Hematopoietic multipotent progenitor cell treated with erythropoietin and hydrocortisone succinate and interleukin-3 and kit ligand, for 4 days (in vitro differentiated cells): ENCODE measurements at regions not wholly inside any gene's neighbourhood (a gene's known extent, or its start where the extent isn't known, plus 50 kb on each side); places are given as distances from the start of the nearest gene placed in this dataset.
"Not testable (repeated sequence)": the region's sequence is repeated elsewhere in the genome, so short reads cannot be mapped to it uniquely, and the experiment has no call there.

ENCODE experiments used
- DNase-seq: peaks from one replicate; pipeline ENCODE4 v3.0.0-alpha.2; 2015

DNA sequence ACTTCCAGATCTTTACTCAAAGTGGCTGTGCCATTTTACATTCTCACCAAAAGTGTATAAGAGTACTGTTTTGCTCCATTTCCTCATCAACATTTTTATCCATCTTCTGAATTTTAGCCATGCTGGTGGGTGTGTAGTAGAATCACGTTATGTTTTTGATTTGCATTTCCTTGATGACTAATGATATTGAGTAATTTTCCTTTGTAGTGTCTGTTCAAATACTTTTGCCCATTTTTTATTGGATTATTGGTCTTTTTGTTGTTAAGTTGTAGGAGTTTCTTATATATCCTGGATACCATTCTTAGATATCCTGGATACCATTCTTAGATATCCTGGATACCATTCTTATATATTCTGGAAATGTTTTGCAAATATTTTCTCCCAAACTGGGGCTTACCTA is 344.9 kb downstream of the LRRC3B start:
- no peak for DNase-seq

DNA sequence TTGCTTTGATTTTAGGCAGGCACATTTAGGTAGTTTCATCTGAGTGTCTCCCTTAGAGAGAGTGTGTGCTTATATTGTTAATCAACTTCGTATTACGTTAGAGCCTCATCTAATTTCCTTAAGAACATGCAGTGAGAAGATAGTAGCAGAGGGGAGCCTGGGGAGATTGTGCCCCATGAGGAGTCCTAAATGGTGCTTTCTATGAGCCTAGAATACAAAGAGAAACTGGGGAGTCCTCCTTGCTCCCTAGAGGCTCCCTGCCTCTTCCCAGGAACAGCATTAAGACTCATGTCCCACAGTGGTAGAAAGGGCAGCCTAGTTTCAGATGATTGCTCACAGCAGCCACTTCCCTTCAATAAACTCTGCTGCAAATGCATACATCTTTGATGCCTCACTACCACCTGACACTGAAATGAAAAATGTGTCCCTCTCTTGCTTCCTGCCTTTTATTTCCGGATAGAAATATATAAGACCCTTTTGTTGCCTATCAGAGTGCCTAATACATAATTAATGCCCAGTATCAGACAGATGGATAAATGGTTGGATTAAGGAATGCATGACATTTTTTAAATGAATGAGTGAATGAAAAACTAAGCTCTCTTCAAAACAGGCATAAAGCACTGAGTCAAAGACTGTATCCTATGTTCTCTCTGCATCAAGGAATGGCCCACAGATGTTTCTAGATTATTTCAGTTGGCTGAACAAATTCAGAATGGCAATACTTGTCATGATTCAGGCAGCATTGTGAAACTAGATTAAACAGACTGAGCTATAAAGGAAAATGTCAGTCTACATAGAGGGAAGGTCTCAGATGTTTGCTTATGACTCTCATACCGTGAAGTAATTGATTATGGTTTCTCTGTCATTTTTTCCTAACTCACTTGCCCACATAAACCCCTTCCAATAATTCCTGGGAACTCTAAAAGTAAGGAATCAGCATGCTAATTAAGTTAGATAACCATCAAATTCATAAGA is 362.1 kb downstream of the LRRC3B start:
- DNase-seq: no peak

DNA sequence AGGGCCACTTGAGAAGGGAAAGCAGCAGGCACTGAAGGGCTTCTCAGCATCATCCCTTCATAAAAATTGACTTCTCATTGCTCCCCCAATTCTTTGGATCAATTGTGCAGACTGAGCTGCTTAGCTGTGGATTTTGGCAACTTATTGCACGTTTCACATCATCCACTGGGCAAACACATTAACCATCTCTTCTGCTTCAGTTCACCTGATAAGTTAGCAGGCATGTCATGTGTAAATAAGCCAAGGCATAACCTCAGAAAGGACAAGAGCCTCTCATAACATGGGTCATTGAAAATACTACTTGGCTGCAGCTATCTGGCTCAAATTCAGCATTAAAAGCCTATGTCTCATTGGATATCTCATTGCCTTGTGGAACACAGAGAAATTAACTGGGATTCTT is 366.5 kb downstream of the LRRC3B start:
- DNase-seq: no peak

DNA sequence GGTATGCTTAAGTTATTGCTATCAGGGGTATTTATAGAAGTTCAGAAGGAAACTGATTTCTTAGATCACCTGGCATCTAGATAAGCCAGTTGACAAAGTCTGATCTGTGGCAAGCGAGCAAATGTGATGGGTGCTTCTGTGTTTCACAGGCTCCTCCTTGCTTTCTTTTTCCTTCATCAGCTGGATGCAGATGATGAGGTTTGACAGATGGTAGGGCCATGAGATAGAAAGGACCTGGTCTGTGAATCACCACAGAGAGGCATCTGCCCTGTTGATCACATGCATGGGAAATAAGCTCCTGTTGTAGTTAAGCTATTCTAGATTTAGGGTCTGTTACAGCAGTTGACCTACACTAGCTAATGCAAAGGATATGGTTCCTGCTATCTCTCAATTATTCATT is 372.0 kb downstream of the NEK10 start:
- no peak for DNase-seq

DNA sequence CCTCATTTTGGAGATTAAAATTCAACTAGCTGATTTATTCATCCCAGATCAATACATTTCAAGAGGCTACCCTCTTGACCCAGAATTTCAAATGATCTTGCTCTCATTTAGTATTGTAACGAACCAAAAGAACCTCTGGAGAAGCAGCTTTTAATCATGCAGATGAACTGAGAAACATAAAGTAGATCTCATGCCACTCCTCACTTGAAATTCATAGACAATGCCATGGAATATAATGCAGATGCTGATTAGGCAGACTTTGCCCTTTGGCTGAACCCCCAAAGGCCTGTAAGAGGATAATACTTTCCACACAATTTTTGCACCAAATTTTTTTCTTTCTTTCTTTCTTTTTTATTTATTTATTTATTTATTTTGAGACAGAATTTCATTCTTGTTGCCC is 358.3 kb downstream of the NEK10 start:
- DNase-seq: no peak

DNA sequence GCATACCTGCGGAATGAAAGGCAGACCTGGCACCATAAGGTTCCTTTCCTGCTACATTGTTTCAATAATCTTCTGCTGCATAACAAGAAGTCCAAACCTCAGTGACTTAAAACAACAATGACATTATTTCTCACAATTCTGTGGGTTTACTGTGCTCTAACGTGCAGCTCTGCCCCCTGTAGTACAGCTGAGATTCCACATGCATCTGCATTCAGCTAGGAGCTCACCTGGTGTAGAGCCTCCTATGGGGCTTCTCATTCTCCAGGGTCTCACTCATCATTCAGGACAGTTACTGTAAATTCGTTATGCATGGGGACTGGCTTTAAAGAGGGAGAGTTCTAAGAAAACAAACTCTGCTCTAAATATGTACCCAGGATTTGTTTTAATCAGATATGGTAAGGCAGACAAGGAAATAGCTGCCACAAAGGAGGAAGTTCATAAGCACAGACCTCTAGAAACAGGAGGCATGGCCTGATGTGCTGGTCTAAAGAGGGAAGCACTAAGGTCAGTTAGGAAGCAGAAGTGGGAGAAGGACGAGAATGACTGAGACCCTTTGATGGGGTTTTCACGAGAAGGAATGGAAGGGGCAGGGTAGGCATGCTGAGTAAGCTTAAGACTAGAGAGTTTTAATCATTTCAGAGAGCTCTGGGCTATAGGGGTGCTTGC is 347.0 kb downstream of the NEK10 start:
- no peak for DNase-seq

DNA sequence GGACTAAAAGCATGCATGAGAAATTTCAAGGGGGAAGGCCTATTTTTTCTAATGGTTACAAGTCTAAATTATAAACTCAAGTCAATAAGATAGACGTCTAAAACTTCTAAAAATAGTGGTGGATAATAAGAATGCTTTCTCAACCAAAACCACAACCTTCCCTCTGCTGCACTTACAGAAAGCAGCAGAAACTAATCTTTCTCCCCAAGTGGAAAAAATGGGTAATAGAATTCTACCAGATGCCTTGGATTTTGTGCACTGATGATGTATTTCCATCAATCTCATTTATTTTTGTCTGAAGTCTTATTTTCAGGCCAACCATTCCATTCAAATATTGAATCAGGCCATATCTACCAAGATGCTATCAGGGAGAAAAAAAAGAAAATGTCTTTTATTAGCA is 344.7 kb downstream of the NEK10 start:
- DNase-seq: no peak

DNA sequence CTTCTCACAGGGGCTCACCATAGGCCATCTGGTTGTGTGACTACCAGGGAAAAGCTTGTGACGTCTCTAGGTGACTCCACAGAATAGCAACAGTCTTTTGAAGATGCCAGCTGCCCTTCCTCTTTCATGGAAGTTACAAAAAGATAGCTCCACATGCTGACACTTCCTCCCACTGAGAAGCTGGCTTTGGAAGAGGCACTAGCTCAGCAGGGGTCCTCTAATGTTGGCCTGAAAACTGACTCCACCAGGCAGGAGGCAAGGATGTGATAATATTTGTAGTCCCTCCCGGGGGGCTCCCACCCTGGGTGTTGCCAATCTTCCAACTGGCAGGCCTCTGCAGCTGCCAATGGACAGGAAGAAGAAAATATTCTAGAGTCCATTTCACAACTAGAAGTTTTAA is 343.5 kb downstream of the NEK10 start:
- DNase-seq: no peak

DNA sequence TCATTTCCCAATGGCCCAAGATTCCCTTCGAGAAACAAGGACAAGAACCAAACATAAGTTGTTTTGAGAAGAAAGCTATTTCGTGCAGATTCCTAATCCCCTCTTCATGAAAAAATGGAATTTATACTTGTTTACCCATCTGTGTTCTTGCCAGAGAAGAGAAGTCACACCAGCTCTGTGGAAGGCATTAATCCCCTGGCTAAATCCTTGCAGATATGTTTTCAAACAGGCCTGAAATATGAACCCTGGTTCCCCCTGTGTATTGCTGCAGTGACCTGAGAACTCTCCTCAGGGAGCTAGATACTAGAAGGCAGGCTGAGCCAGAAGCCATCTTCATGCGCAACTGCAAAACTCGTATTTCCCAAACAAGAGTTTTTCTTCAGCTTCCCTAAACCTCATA is 337.7 kb downstream of the NEK10 start:
- no peak for DNase-seq

DNA sequence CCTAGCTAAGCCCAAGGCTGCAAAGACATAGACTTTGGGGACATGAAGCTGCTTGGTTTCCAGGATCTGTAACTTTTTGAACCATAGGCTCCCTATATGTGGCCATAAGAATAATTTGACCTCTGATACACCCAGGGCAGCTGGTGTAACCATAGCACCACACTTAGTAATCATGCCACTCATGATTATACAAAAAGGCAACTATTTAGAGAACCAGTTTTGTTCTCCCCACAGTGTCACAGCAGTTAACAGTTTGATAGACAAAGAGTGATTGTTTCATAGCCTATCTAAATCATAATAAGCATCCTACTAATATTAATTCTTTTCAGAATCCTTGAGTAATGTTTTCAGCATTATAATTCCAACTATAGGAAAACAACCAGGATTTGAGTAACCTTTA is 334.9 kb downstream of the NEK10 start:
- no peak for DNase-seq

DNA sequence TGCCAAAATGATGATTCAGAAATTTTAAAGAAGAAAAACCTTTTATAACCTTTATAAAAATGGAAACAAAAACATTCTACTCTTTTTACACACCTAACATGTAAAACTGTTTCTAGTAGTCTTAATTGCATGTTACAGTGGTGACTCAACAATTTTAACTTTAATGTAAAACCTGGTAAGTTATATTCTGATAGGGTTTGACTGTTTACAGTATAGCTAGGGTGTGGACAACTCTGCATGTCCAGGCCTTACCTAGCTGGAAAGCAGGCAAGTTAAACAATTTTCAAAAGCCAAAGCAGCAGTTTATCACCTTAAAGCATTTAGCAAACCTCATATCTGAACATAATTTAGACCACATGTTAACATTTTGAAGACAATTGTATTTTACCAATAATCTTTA is 328.5 kb downstream of the NEK10 start:
- no peak for DNase-seq

DNA sequence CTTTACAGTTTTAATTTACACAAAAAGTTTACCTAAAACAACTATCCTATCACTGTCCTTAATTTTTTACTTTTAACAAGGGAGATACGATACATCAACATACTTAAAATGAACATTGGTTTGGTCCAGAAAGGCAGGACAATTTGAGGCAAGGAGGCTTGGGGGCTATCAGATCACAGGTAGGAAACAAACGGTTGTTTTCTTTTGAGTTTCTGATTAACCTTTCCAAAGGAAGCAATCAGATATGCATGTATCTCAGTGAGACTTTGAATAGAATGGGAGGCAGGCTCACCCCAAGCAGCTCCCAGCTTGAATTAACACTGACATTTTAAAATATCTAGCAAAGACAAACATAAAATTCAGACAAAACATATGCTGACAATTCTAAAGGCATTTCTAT is 326.6 kb downstream of the NEK10 start:
- not testable (repeated sequence) for DNase-seq

DNA sequence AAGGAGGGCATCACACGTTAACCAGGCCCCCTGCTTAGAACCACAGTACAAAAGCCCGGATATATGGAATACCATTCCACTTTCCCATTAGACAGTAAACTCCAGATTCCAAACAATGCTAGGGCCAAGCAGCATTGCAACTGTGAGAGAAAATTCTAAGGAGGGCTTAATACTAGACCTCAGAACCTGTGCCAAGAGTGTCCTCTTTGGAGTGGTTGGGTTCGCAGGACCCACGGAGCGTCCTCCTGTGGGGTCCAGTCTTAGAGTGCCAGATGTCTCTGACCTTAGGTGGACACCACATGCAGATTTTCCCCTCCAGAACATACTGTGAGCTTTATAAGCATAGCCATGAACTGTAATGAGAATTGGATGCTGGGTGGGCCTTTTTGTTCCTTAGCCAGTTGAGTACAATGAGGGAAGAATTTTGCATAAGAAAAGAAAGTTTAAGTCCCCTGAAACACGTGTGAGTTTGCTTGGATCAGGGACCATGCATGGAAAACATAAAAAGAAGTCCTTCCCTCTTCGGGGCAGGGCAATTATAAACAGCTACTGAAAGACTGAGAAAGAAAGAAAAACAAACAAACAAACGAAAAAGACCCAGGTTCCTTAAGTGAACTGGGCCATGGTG is 325.7 kb downstream of the NEK10 start:
- no peak for DNase-seq

DNA sequence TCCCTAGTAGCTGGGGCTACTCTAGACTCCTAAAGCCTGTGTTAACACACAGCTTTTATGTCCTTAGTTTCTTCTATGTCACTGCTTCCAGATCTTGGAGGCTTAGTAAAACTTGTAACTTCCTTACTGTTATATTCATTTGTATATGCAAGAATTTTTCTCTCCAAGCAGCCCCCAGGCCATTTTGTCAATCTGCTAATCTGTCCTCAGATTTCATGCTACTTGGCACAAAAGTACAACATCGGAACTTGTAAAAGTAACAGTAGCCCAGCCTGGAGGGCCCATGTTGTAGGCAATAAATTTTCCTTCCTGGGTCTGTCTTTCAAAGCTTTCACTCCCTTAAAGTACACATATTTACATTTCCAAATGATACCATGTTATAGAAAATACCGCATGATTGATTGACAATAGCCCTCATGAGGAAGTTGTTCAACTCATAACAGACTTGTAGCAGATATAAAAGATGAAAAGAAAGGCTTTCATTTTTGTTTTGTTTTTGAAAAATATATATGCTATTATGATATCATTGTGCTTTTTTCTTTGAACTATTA is 324.2 kb downstream of the NEK10 start:
- no peak for DNase-seq

DNA sequence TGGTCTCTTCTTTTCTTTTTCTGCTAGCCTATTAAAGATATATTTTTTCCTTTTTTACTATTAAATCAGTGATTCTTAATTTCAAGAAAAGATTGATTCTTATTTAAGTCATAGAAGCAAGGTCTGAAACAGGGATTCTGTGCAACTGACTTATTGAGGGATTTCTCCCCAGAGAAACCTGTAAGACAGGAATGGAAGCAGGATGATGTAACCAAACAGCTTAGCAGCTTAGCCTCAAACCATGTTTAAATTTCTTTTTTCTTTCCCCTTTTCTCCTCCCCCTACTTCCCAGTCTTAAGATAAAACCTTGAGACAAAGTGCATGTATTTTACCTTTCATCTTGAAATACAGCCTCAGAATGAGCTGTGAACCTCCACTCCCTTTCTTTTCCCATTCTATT is 322.8 kb downstream of the NEK10 start:
- DNase-seq: no peak

DNA sequence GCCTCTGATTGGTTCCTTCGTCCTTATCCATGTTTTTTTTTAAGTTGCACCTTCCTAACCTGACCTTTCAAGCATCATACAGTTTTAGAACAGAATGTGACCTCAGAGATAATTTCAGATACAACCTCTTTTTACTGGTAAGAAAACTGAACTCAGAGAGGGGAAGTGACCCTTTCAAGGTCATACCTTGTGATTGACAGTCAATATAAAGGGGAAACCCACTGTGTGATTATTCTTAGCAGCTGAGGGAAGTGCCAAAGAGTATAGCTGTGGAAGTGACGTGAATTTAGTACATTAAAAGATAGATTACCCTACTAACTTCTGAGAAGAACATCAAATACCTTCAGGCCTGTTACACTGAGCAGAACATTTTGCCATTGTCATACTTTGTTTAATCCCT is 319.4 kb downstream of the NEK10 start:
- DNase-seq: no peak

DNA sequence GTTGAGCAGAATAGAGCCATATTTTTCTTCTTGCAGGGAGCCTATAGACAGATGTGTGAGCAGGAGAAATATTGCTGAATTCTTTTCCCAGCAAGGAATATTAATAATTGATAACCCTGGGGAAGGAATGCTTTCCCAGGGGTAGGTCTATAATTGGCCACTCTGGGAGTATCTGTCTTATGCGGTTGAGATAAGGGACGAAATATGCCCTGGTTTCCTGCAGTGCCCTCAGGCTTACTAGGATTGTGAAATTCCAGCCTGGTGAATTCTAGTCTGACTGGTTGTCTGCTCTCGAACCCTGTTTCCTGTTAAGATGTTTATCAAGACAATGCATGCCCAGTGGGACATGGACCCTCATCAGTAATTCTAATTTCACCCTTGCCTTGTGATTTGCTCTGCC is 317.7 kb downstream of the NEK10 start:
- DNase-seq: not testable (repeated sequence)

DNA sequence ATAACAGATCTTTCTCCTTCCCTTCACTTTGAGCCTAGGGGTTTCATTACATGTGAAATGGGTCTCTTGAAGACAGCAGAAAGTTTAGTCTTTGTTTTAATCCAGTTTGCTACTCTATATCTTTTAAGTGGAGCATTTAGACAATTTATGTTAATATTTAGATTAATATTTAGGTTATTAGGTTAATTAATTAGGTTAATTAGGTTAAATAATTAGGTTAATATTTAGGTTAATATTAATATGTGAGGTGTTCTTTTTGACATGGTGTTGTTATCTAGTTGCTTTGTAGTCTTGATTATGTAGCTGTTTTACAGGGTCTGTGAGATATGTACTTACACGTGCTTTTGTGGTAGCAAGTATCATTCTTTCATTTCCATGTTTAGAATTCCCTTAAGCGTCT is 312.9 kb downstream of the NEK10 start:
- no peak for DNase-seq

DNA sequence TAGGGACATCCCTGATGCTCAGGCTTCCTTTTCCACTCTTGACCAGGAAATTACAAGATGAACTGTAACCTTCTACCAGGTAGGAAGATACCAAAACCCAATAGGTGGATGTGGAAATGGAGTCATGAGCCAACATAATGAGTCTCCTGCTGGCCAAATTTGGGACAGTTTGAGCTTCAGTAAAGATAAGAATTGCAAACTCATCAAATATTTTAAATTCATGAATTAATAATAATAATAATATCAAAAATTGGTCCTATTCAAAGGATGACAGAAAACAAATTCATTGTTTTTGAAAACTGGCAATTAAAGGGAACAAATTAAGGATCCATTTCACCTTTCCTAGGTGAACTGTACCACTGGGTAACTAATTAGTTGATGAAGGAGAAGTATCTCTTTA is 309.7 kb downstream of the NEK10 start:
- no peak for DNase-seq
